GM13976 (cell line): ENCODE measurements at regions not wholly inside any gene's neighbourhood (a gene's known extent, or its start where the extent isn't known, plus 50 kb on each side); places are given as distances from the start of the nearest gene placed in this dataset.
A peak's percentile ranks its signal among the peaks of the same experiment; 100 is the strongest.

Experiments used
- DNase-seq: peaks from one replicate; pipeline ENCODE4 v3.0.0; 2012; ENCODE audit warnings: low spot score
- CTCF ChIP-seq: IDR thresholded peaks from 2 replicates; pipeline ENCODE4 v1.5.1; 2012; ENCODE audit warnings: borderline replicate concordance, mild to moderate bottlenecking; ENCODE audit not compliant: insufficient read depth; ENCODE audit errors: extremely low read depth, missing control alignments, control extremely low read depth
- in situ Hi-C: fragments of 300-500 bp; cut with MboI; formaldehyde crosslinking; loops from one replicate; pipeline ENCODE4 v1.12.0; 2022; ENCODE audit warnings: low sequenced_read_pairs, mixed read lengths, inconsistent platforms; ENCODE audit not compliant: unreplicated experiment

- in situ Hi-C loops, result no loop called here
- TF ChIP-seq CTCF, result no peak
- DNase-seq, result no peak
Observed at GRCh38 chr1:173287785-173288184, 80.7 kb upstream of the TNFSF4 start.

GRCh38 chr1:173293756-173294155, 86.6 kb upstream of the TNFSF4 start:
- DNase-seq, result no peak

GRCh38 chr1:173294843-173295242, 87.7 kb upstream of the TNFSF4 start:
- in situ Hi-C loops, result no loop called here
- TF ChIP-seq CTCF, result no peak
- no peak for DNase-seq

More at GRCh38 chr1:173293756-173294155, 86.6 kb upstream of the TNFSF4 start:
- no peak for TF ChIP-seq CTCF
- in situ Hi-C loops, result no loop called here

- in situ Hi-C loops, result no loop called here
- TF ChIP-seq CTCF, result no peak
- no peak for DNase-seq
Observed at GRCh38 chr1:173295391-173295790, 88.3 kb upstream of the TNFSF4 start.

- no peak for TF ChIP-seq CTCF
- DNase-seq, result no peak
- in situ Hi-C loops, result no loop called here
Observed at GRCh38 chr1:173295995-173296394, 88.9 kb upstream of the TNFSF4 start.

GRCh38 chr1:173297798-173298391, 90.8 kb upstream of the TNFSF4 start:
- DNase-seq, result peak; percentile 40
- in situ Hi-C loops, result no loop called here
- no peak for TF ChIP-seq CTCF
